HG03460 (cell line): ENCODE measurements at regions not wholly inside any gene's neighbourhood (a gene's known extent, or its start where the extent isn't known, plus 50 kb on each side); places are given as distances from the start of the nearest gene placed in this dataset.

Experiments used
- ATAC-seq: cut with Tn5 transposase; IDR thresholded peaks from one replicate; pipeline ENCODE4 v1.9.1; 2021; ENCODE audit not compliant: unreplicated experiment

- no peak for ATAC-seq
These were observed 375.1 kb upstream of the ACTBL2 start for GRCh38 chr5:57857696-57858095.

GRCh38 chr5:57855831-57856230, 373.2 kb upstream of the ACTBL2 start:
- no peak for ATAC-seq

- ATAC-seq, result no peak
These were observed 371.5 kb upstream of the ACTBL2 start for GRCh38 chr5:57853929-57854697.

- no peak for ATAC-seq
These were observed 367.5 kb upstream of the ACTBL2 start for GRCh38 chr5:57850109-57850508.

- no peak for ATAC-seq
These were observed 362.4 kb upstream of the ACTBL2 start for GRCh38 chr5:57845025-57845424.

GRCh38 chr5:57844410-57844809, 361.8 kb upstream of the ACTBL2 start:
- no peak for ATAC-seq

GRCh38 chr5:57843059-57843367, 360.4 kb upstream of the ACTBL2 start:
- no peak for ATAC-seq

GRCh38 chr5:57842364-57843058, 359.9 kb upstream of the ACTBL2 start:
- no peak for ATAC-seq

- no peak for ATAC-seq
These were observed 359.2 kb upstream of the ACTBL2 start for GRCh38 chr5:57841676-57842363.

- ATAC-seq, result no peak
These were observed 356.9 kb upstream of the ACTBL2 start for GRCh38 chr5:57839437-57840079.

- no peak for ATAC-seq
These were observed 356.4 kb upstream of the ACTBL2 start for GRCh38 chr5:57839025-57839424.

- no peak for ATAC-seq
These were observed 354.3 kb upstream of the ACTBL2 start for GRCh38 chr5:57836921-57837320.

- no peak for ATAC-seq
These were observed 353.7 kb upstream of the ACTBL2 start for GRCh38 chr5:57836331-57836730.

GRCh38 chr5:57834829-57835608, 352.4 kb upstream of the ACTBL2 start:
- no peak for ATAC-seq

GRCh38 chr5:57833489-57833888, 350.9 kb upstream of the ACTBL2 start:
- no peak for ATAC-seq

GRCh38 chr5:57832875-57833274, 350.3 kb upstream of the ACTBL2 start:
- ATAC-seq, result no peak

- ATAC-seq, result no peak
These were observed 349.3 kb upstream of the ACTBL2 start for GRCh38 chr5:57831932-57832331.

GRCh38 chr5:57831090-57831489, 348.5 kb upstream of the ACTBL2 start:
- ATAC-seq, result no peak

- no peak for ATAC-seq
These were observed 345.6 kb upstream of the ACTBL2 start for GRCh38 chr5:57828221-57828620.

GRCh38 chr5:57825031-57825686, 342.5 kb upstream of the ACTBL2 start:
- no peak for ATAC-seq
